HUES48 (cell line): ENCODE measurements at regions not wholly inside any gene's neighbourhood (a gene's known extent, or its start where the extent isn't known, plus 50 kb on each side); places are given as distances from the start of the nearest gene placed in this dataset.

Experiments used
- H3K27ac ChIP-seq: one replicate; pipeline ENCODE4 v1.7.0; 2013; ENCODE audit warnings: low read depth, low read length, inconsistent platforms
- H3K27me3 ChIP-seq: 2 replicates; pipeline ENCODE4 v1.6.1; 2013; ENCODE audit warnings: mild to moderate bottlenecking, low read length; ENCODE audit not compliant: control insufficient read depth, insufficient read depth
- H3K36me3 ChIP-seq: 2 replicates; pipeline ENCODE4 v1.6.1; 2013; ENCODE audit warnings: low read length; ENCODE audit not compliant: control insufficient read depth, insufficient read depth
- H3K4me1 ChIP-seq: 2 replicates; pipeline ENCODE4 v1.6.1; 2013; ENCODE audit warnings: mild to moderate bottlenecking, low read length; ENCODE audit not compliant: control insufficient read depth, insufficient read depth
- H3K4me3 ChIP-seq: 2 replicates; pipeline ENCODE4 v1.5.1; 2013; ENCODE audit warnings: mild to moderate bottlenecking, low read depth, low read length
- H3K9ac ChIP-seq: 2 replicates; pipeline ENCODE4 v1.6.1; 2013; ENCODE audit warnings: mild to moderate bottlenecking, low read depth, low read length, moderate library complexity
- H3K9me3 ChIP-seq: 2 replicates; pipeline ENCODE4 v1.6.1; 2013; ENCODE audit warnings: low read length; ENCODE audit not compliant: control insufficient read depth, insufficient read depth

- H3K9me3 ChIP-seq = no peaks in the 10 kb centered on the region
- no peak overlapping the region for H3K4me3 ChIP-seq
- H3K9ac ChIP-seq = no peak overlapping the region
- H3K36me3 ChIP-seq = no peaks in the 10 kb centered on the region
- H3K4me1 ChIP-seq = no peaks in the 10 kb centered on the region
- no peaks in the 10 kb centered on the region for H3K27me3 ChIP-seq
- H3K27ac ChIP-seq = no peak overlapping the region
Observed at GRCh38 chr14:98844456-98844855, 427.5 kb downstream of the BCL11B start.

GRCh38 chr14:98847521-98848468 is 424.2 kb downstream of the BCL11B start:
- no peak overlapping the region for H3K9ac ChIP-seq
- peaks cover 5% of the 10 kb centered on the region; the same call in 1 of the 2 replicates for H3K4me1 ChIP-seq

GRCh38 chr14:98853063-98853729 is 418.8 kb downstream of the BCL11B start:
- H3K4me3 ChIP-seq = no peak overlapping the region
- no peaks in the 10 kb centered on the region for H3K27me3 ChIP-seq
- no peak overlapping the region for H3K9ac ChIP-seq
- no peaks in the 10 kb centered on the region for H3K36me3 ChIP-seq
- no peak overlapping the region for H3K27ac ChIP-seq
- peaks cover 5% of the 10 kb centered on the region; the same call in 1 of the 2 replicates for H3K4me1 ChIP-seq
- no peaks in the 10 kb centered on the region for H3K9me3 ChIP-seq

More at GRCh38 chr14:98847521-98848468, 424.2 kb downstream of the BCL11B start:
- H3K36me3 ChIP-seq = no peaks in the 10 kb centered on the region
- H3K4me3 ChIP-seq = no peak overlapping the region
- no peaks in the 10 kb centered on the region for H3K9me3 ChIP-seq
- no peak overlapping the region for H3K27ac ChIP-seq
- H3K27me3 ChIP-seq = no peaks in the 10 kb centered on the region

- Histone ChIP-seq H3K4me1 (no peaks in the 10 kb centered on the region), H3K4me3 (no peak overlapping the region), H3K27ac (no peak overlapping the region), H3K9ac (no peak overlapping the region), H3K9me3 (no peaks in the 10 kb centered on the region), H3K27me3 (no peaks in the 10 kb centered on the region), H3K36me3 (no peaks in the 10 kb centered on the region)
Observed at GRCh38 chr14:98855926-98856715, 415.9 kb downstream of the BCL11B start.

- no peak overlapping the region for H3K4me3 ChIP-seq
- no peaks in the 10 kb centered on the region for H3K9me3 ChIP-seq
- H3K27me3 ChIP-seq = no peaks in the 10 kb centered on the region
- no peak overlapping the region for H3K9ac ChIP-seq
- no peaks in the 10 kb centered on the region for H3K4me1 ChIP-seq
- H3K36me3 ChIP-seq = no peaks in the 10 kb centered on the region
- H3K27ac ChIP-seq = no peak overlapping the region
Observed at GRCh38 chr14:98858158-98858557, 413.8 kb downstream of the BCL11B start.

GRCh38 chr14:98858561-98858960 is 413.4 kb downstream of the BCL11B start:
- no peaks in the 10 kb centered on the region for H3K4me1 ChIP-seq
- no peaks in the 10 kb centered on the region for H3K36me3 ChIP-seq
- H3K9me3 ChIP-seq = no peaks in the 10 kb centered on the region
- no peaks in the 10 kb centered on the region for H3K27me3 ChIP-seq
- no peak overlapping the region for H3K27ac ChIP-seq
- H3K9ac ChIP-seq = no peak overlapping the region
- no peak overlapping the region for H3K4me3 ChIP-seq

- H3K4me3 ChIP-seq = no peak overlapping the region
- H3K4me1 ChIP-seq = no peaks in the 10 kb centered on the region
- no peaks in the 10 kb centered on the region for H3K27me3 ChIP-seq
- H3K9ac ChIP-seq = no peak overlapping the region
- H3K9me3 ChIP-seq = no peaks in the 10 kb centered on the region
- H3K36me3 ChIP-seq = no peaks in the 10 kb centered on the region
- H3K27ac ChIP-seq = no peak overlapping the region
Observed at GRCh38 chr14:98859301-98859700, 412.7 kb downstream of the BCL11B start.

GRCh38 chr14:98864211-98864610 is 407.8 kb downstream of the BCL11B start:
- H3K36me3 ChIP-seq = no peaks in the 10 kb centered on the region
- H3K27ac ChIP-seq = no peak overlapping the region
- no peaks in the 10 kb centered on the region for H3K4me1 ChIP-seq
- no peak overlapping the region for H3K9ac ChIP-seq
- H3K27me3 ChIP-seq = no peaks in the 10 kb centered on the region
- no peaks in the 10 kb centered on the region for H3K9me3 ChIP-seq
- no peak overlapping the region for H3K4me3 ChIP-seq

GRCh38 chr14:98867146-98867545 is 404.9 kb downstream of the BCL11B start:
- Histone ChIP-seq H3K9me3 (no peaks in the 10 kb centered on the region), H3K9ac (no peak overlapping the region), H3K36me3 (no peaks in the 10 kb centered on the region), H3K4me1 (no peaks in the 10 kb centered on the region), H3K4me3 (no peak overlapping the region), H3K27me3 (no peaks in the 10 kb centered on the region), H3K27ac (no peak overlapping the region)

- H3K27me3 ChIP-seq = no peaks in the 10 kb centered on the region
- no peaks in the 10 kb centered on the region for H3K4me1 ChIP-seq
- H3K36me3 ChIP-seq = no peaks in the 10 kb centered on the region
- no peak overlapping the region for H3K9ac ChIP-seq
- H3K4me3 ChIP-seq = no peak overlapping the region
- no peaks in the 10 kb centered on the region for H3K9me3 ChIP-seq
- no peak overlapping the region for H3K27ac ChIP-seq
Observed at GRCh38 chr14:98867726-98868125, 404.3 kb downstream of the BCL11B start.
